HepG2 (cell line): ENCODE measurements at regions not wholly inside any gene's neighbourhood (a gene's known extent, or its start where the extent isn't known, plus 50 kb on each side); places are given as distances from the start of the nearest gene placed in this dataset.

Experiments used
- ATAC-seq: fragments of 200-7000 bp; cut with Tn5 transposase; 3 replicates; pipeline ENCODE4 v1.9.1; 2020; ENCODE audit warnings: mild to moderate bottlenecking, moderate library complexity
- BruUV-seq: library from RNA; stranded (reverse); fragments of 400-500 nt; replicated peaks from 2 replicates; lab custom pipeline; 2021; lab: Mats Ljungman, UMichigan
- CTCF ChIA-PET: fragments of 300-600 bp; formaldehyde crosslinking; extraction: SDS; loops from one replicate; lab custom pipeline; 2021; ENCODE audit warnings: low total read pairs, inconsistent platforms, low intra/inter-chr PET ratio; lab: Yijun Ruan, JAX
- POLR2A ChIA-PET: fragments of 350-600 bp; sonication (Branson Sonifier 250); formaldehyde crosslinking; loops from one replicate; lab custom pipeline; 2020; ENCODE audit warnings: antibody characterized with exemption, inconsistent platforms; lab: Yijun Ruan, JAX
- DNase-seq: peaks from one replicate; pipeline ENCODE4 v3.0.0-alpha.2; 2015; ENCODE audit warnings: low spot score
- FAIRE-seq: peaks from 3 replicates; lab custom pipeline; 2011; peaks lifted over from hg19 to GRCh38; lab: Jason Lieb, UNC
- H2AFZ ChIP-seq: one replicate; pipeline ENCODE4 v1.6.1; 2011; ENCODE audit warnings: low read length, inconsistent platforms
- H3K27ac ChIP-seq: fragments of 300-600 bp; 3 replicates; pipeline ENCODE4 v1.8.0; 2011; ENCODE audit warnings: mixed run types, mild to moderate bottlenecking, mixed read lengths, low read length, inconsistent platforms; ENCODE audit not compliant: insufficient read depth; ENCODE audit errors: extremely low read length
- H3K27me3 ChIP-seq, 2 experiments: fragments of 200-600 bp in 1 of 2; 2 replicates in 1 of 2; 3 replicates in 1 of 2; pipeline versions ENCODE4 v1.6.0 to v1.8.0; 2011; ENCODE audit warnings: low read length in 2 of 2, mild to moderate bottlenecking in 2 of 2, moderate library complexity in 2 of 2, inconsistent platforms in 1 of 2; ENCODE audit not compliant: insufficient read depth in 2 of 2, control insufficient read depth in 1 of 2
- H3K36me3 ChIP-seq, 2 experiments: fragments of 200-600 bp in 1 of 2; replicated peaks in 1 of 2; 2 replicates in 1 of 2; 3 replicates in 1 of 2; pipeline versions ENCODE4 v1.5.1 to v1.8.0; 2011; ENCODE audit warnings: low read length in 2 of 2, inconsistent platforms in 1 of 2; ENCODE audit not compliant: insufficient read depth in 2 of 2, control insufficient read depth in 1 of 2
- H3K4me1 ChIP-seq: 2 replicates; pipeline ENCODE4 v1.5.1; 2012; ENCODE audit warnings: low read length, inconsistent platforms; ENCODE audit not compliant: insufficient read depth
- H3K4me2 ChIP-seq: 2 replicates; pipeline ENCODE4 v1.6.0; 2011; ENCODE audit warnings: low read depth, low read length, inconsistent platforms
- H3K4me3 ChIP-seq, 3 experiments: fragments of 200-600 bp in 1 of 3; sonication (generic), shearing (Covaris generic) in 1 of 3; replicated peaks in 1 of 3; 2 replicates each; pipeline ENCODE4 v1.5.1; 2011 to 2016; ENCODE audit warnings: low read length in 3 of 3, inconsistent platforms in 2 of 3, low read depth in 2 of 3, mild to moderate bottlenecking in 2 of 3, control low read depth in 1 of 3, mixed read lengths in 1 of 3; ENCODE audit not compliant: insufficient read depth in 1 of 3
- H3K79me2 ChIP-seq: one replicate; pipeline ENCODE4 v1.6.1; 2011; ENCODE audit warnings: low read length, inconsistent platforms; ENCODE audit not compliant: insufficient read depth
- H3K9ac ChIP-seq: 2 replicates; pipeline ENCODE4 v1.6.0; 2011; ENCODE audit warnings: mild to moderate bottlenecking, low read depth, low read length, inconsistent platforms; ENCODE audit not compliant: insufficient read depth
- H3K9me3 ChIP-seq: 2 replicates; pipeline ENCODE4 v1.5.1; 2012; ENCODE audit warnings: mild to moderate bottlenecking, low read length
- H4K20me1 ChIP-seq: 2 replicates; pipeline ENCODE4 v1.6.0; 2011; ENCODE audit warnings: inconsistent platforms, mild to moderate bottlenecking, low read length, moderate library complexity; ENCODE audit not compliant: insufficient read depth
- ATAD3A ChIP-seq: sonication (generic); formaldehyde crosslinking; IDR thresholded peaks from 2 replicates; pipeline ENCODE4 v1.4.0; 2020; ENCODE audit warnings: missing genetic modification reagents
- BRD4 ChIP-seq: sonication (generic); formaldehyde crosslinking; IDR thresholded peaks from 2 replicates; pipeline ENCODE4 v1.4.0; 2020; ENCODE audit warnings: missing genetic modification reagents
- ELF3 ChIP-seq: IDR thresholded peaks from 2 replicates; pipeline ENCODE4 v1.6.1; 2016; ENCODE audit warnings: missing genetic modification reagents, missing compliant biosample characterization
- FOXK1 ChIP-seq: sonication (generic); formaldehyde crosslinking; IDR thresholded peaks from 2 replicates; pipeline ENCODE4 v1.4.0; 2020; ENCODE audit warnings: low read depth, missing genetic modification reagents, borderline replicate concordance
- GLI4 ChIP-seq: sonication (generic); formaldehyde crosslinking; IDR thresholded peaks from 2 replicates; pipeline ENCODE4 v1.5.1; 2020; ENCODE audit warnings: missing genetic modification reagents, mild to moderate bottlenecking, moderate library complexity, borderline replicate concordance
- JDP2 ChIP-seq: sonication (generic); formaldehyde crosslinking; IDR thresholded peaks from 2 replicates; pipeline ENCODE4 v1.8.1; 2022; ENCODE audit warnings: missing genetic modification reagents, borderline replicate concordance
- KAT8 ChIP-seq: IDR thresholded peaks from 2 replicates; pipeline ENCODE4 v1.6.1; 2016; ENCODE audit warnings: missing genetic modification reagents, missing compliant biosample characterization
- MBNL3 ChIP-seq: fragments of 250-450 bp; sonication (Bioruptor Pico); conservative IDR thresholded peaks from 2 replicates; pipeline ENCODE4 v1.8.0; 2022; ENCODE audit warnings: mild to moderate bottlenecking, inconsistent platforms
- RXRA ChIP-seq: sonication (generic); formaldehyde crosslinking; IDR thresholded peaks from 2 replicates; pipeline ENCODE4 v1.5.1; 2020; ENCODE audit warnings: missing genetic modification reagents
- ZNF598 ChIP-seq: sonication (generic); formaldehyde crosslinking; IDR thresholded peaks from 2 replicates; pipeline ENCODE4 v1.5.1; 2020; ENCODE audit warnings: mild to moderate bottlenecking, missing genetic modification reagents, borderline replicate concordance
- ZNF607 ChIP-seq: sonication (generic); formaldehyde crosslinking; IDR thresholded peaks from 2 replicates; pipeline ENCODE4 v1.5.1; 2020; ENCODE audit warnings: missing genetic modification reagents, mild to moderate bottlenecking, borderline replicate concordance
- ZSCAN9 ChIP-seq: IDR thresholded peaks from 2 replicates; pipeline ENCODE4 v1.6.1; 2016; ENCODE audit warnings: borderline replicate concordance
- WGBS: methylation state at CpG from one replicate; pipeline ENCODE4 v1.1.6; 2017; ENCODE audit warnings: low lambda C conversion rate; 5-methylcytosine and 5-hydroxymethylcytosine counted together
- in situ Hi-C: cut with HindIII; loops from 2 replicates; pipeline ENCODE4 v1.10.0; 2017; ENCODE audit warnings: low pct_unique_long_range_greater_than_20kb; ENCODE audit not compliant: extremely low pct_ligation_motif_present
- intact Hi-C: fragments of 100-400 bp; cut with micrococcal nuclease; formaldehyde crosslinking; loops from one replicate; pipeline ENCODE4 v1.10.0; 2022; ENCODE audit not compliant: unreplicated experiment
- TF ChIP-seq, protein P1 (sequence below): IDR thresholded peaks from 2 replicates; pipeline ENCODE4 v1.6.1; 2018; ENCODE audit warnings: missing genetic modification reagents
- TF ChIP-seq, protein P2 (sequence below): sonication (generic); formaldehyde crosslinking; IDR thresholded peaks from 2 replicates; pipeline ENCODE4 v1.9.0; 2021; ENCODE audit warnings: missing genetic modification reagents, borderline replicate concordance
- TF ChIP-seq, protein P3 (sequence below), 2 experiments: sonication (generic) in 1 of 2; formaldehyde crosslinking in 1 of 2; IDR thresholded peaks; 2 replicates each; pipeline versions ENCODE4 v1.4.0 to v1.6.1; 2018 to 2020; ENCODE audit warnings: missing genetic modification reagents in 2 of 2, borderline replicate concordance in 1 of 2, low read depth in 1 of 2, mild to moderate bottlenecking in 1 of 2, missing biosample characterization in 1 of 2

- no peak for TF ChIP-seq ZSCAN9 (CRISPR knock-in tag)
- no peak overlapping the region for H3K4me3 ChIP-seq
- no peak for DNase-seq
- no peaks in the 10 kb centered on the region; a peak in 1 of 5 replicates for H3K27me3 ChIP-seq
- H3K9ac ChIP-seq = no peak overlapping the region
- in situ Hi-C loops (no loop called here), intact Hi-C loops (no loop called here)
- H3K4me1 ChIP-seq = no peaks in the 10 kb centered on the region
- 0% methylated on average over 1 of the region's 1 CpG for WGBS
- no peak overlapping the region for H2AFZ ChIP-seq
- CTCF ChIA-PET = no interaction called here
- H3K9me3 ChIP-seq = peaks cover 98% of the 10 kb centered on the region
- BruUV-seq = no TSS peak
- no peaks in the 10 kb centered on the region for H3K79me2 ChIP-seq
- no peaks in the 10 kb centered on the region for H4K20me1 ChIP-seq
- H3K4me2 ChIP-seq = no peak overlapping the region
- no peaks in the 10 kb centered on the region for H3K36me3 ChIP-seq
- POLR2A ChIA-PET = no interaction called here
- ATAC-seq = no peak
- FAIRE-seq = no peak
- H3K27ac ChIP-seq = no peak overlapping the region
These were observed 452.1 kb upstream of the BOD1L1 start for GRCh38 chr4:14079601-14080000.

GRCh38 chr4:14083150-14083549 lies 455.6 kb upstream of the BOD1L1 start:
- Histone ChIP-seq H3K79me2 (no peaks in the 10 kb centered on the region), H3K4me1 (no peaks in the 10 kb centered on the region), H2AFZ (no peak overlapping the region), H3K4me2 (no peak overlapping the region), H3K9ac (no peak overlapping the region), H3K36me3 (no peaks in the 10 kb centered on the region), H3K9me3 (peaks cover 99% of the 10 kb centered on the region), H3K4me3 (no peak overlapping the region), H4K20me1 (no peaks in the 10 kb centered on the region), H3K27ac (no peak overlapping the region), H3K27me3 (no peaks in the 10 kb centered on the region)
- 2% methylated on average over 3 of the region's 3 CpGs for WGBS
- intact Hi-C loops = no loop called here
- POLR2A ChIA-PET = no interaction called here
- CTCF ChIA-PET = no interaction called here
- in situ Hi-C loops = no loop called here
- ATAC-seq = no peak
- BruUV-seq = no TSS peak
- no peak for DNase-seq
- no peak for FAIRE-seq
- no peak for TF ChIP-seq KAT8 (CRISPR knock-in tag)
- TF ChIP-seq, protein P1, sequence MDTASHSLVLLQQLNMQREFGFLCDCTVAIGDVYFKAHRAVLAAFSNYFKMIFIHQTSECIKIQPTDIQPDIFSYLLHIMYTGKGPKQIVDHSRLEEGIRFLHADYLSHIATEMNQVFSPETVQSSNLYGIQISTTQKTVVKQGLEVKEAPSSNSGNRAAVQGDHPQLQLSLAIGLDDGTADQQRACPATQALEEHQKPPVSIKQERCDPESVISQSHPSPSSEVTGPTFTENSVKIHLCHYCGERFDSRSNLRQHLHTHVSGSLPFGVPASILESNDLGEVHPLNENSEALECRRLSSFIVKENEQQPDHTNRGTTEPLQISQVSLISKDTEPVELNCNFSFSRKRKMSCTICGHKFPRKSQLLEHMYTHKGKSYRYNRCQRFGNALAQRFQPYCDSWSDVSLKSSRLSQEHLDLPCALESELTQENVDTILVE (CRISPR knock-in tag) = no peak
- TF ChIP-seq GLI4 = no peak
- no peak for TF ChIP-seq MBNL3 (CRISPR knock-in tag)
- TF ChIP-seq JDP2 (CRISPR knock-in tag) = no peak
- no peak for TF ChIP-seq ELF3 (CRISPR knock-in tag)
- no peak for TF ChIP-seq ATAD3A (CRISPR knock-in tag)
- TF ChIP-seq BRD4 (CRISPR knock-in tag) = no peak
- TF ChIP-seq, protein P2, sequence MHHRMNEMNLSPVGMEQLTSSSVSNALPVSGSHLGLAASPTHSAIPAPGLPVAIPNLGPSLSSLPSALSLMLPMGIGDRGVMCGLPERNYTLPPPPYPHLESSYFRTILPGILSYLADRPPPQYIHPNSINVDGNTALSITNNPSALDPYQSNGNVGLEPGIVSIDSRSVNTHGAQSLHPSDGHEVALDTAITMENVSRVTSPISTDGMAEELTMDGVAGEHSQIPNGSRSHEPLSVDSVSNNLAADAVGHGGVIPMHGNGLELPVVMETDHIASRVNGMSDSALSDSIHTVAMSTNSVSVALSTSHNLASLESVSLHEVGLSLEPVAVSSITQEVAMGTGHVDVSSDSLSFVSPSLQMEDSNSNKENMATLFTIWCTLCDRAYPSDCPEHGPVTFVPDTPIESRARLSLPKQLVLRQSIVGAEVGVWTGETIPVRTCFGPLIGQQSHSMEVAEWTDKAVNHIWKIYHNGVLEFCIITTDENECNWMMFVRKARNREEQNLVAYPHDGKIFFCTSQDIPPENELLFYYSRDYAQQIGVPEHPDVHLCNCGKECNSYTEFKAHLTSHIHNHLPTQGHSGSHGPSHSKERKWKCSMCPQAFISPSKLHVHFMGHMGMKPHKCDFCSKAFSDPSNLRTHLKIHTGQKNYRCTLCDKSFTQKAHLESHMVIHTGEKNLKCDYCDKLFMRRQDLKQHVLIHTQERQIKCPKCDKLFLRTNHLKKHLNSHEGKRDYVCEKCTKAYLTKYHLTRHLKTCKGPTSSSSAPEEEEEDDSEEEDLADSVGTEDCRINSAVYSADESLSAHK (CRISPR knock-in tag) = no peak
- TF ChIP-seq FOXK1 = no peak
- TF ChIP-seq RXRA (CRISPR knock-in tag) = no peak
- no peak for TF ChIP-seq ZNF607 (CRISPR knock-in tag)
- TF ChIP-seq, protein P3, sequence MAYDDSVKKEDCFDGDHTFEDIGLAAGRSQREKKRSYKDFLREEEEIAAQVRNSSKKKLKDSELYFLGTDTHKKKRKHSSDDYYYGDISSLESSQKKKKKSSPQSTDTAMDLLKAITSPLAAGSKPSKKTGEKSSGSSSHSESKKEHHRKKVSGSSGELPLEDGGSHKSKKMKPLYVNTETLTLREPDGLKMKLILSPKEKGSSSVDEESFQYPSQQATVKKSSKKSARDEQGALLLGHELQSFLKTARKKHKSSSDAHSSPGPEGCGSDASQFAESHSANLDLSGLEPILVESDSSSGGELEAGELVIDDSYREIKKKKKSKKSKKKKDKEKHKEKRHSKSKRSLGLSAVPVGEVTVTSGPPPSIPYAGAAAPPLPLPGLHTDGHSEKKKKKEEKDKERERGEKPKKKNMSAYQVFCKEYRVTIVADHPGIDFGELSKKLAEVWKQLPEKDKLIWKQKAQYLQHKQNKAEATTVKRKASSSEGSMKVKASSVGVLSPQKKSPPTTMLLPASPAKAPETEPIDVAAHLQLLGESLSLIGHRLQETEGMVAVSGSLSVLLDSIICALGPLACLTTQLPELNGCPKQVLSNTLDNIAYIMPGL (CRISPR knock-in tag; IDR thresholded peaks at IDR 0.05; ENCODE audit: borderline replicate concordance in 1 of 2, low read depth in 1 of 2) = no peak
- TF ChIP-seq ZNF598 = no peak
